ENCODE measurements at regions not wholly inside any gene's neighbourhood (a gene's known extent, or its start where the extent isn't known, plus 50 kb on each side); places are given as distances from the start of the nearest gene placed in this dataset.
A peak's percentile ranks its signal among the peaks of the same experiment; 100 is the strongest.

DNA sequence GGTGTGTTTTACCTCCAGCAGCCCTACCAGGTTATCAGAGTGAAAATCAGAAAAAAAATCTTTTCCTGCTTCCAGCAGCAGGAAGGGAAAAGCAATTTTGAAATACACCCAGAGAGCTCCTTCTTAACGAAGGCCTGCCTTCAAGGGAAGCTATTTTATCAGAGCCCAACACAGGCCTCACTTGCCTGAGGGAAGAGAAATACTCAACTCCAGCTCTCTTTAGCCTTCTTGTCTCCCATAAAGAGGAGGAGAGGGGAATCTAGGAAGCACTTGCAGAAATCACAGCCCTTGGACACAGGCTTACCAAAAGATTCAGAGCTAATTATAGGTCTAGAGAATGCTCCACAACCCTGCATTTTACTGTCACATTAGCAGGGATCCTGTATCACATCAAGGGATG lies 896.1 kb upstream of the CNTNAP5 start:
- Histone ChIP-seq H3F3A (ENCODE audit: insufficient read depth, low read depth) (no peaks in the 10 kb centered on the region), H3K4me1 (replicated peaks; ENCODE audit: insufficient read depth) (no peaks in the 10 kb centered on the region), H3K27ac (no peak overlapping the region), H4K20me1 (ENCODE audit: insufficient read depth) (no peaks in the 10 kb centered on the region), H2AFZ (no peak overlapping the region), H3K36me3 (ENCODE audit: low read depth) (no peaks in the 10 kb centered on the region), H3K27me3 (ENCODE audit: insufficient read depth, low read depth) (no peaks in the 10 kb centered on the region), H3K79me2 (ENCODE audit: low read depth) (no peaks in the 10 kb centered on the region), H3K4me3 (no peak overlapping the region), H3K9me2 (ENCODE audit: insufficient read depth) (peaks cover 4% of the 10 kb centered on the region; the same call in 1 of the 2 replicates), H3K4me2 (no peak overlapping the region), H3K9me3 (ENCODE audit: insufficient read depth, low read depth) (no peaks in the 10 kb centered on the region)
- intact Hi-C loops (cut with micrococcal nuclease; ENCODE audit: unreplicated experiment), result no loop called here
- POLR2A ChIA-PET (ENCODE audit: unreplicated experiment), result no interaction called here
- DNase-seq, result peak in 1 of 2 experiments; percentile 26
- TF ChIP-seq EZH2 (IDR thresholded peaks at IDR 0.05; ENCODE audit: low read depth), result no peak
- no peak for TF ChIP-seq CTCF (conservative IDR thresholded peaks at IDR 0.05)
- no TSS peak for BruUV-seq (replicated peaks)
- CTCF ChIA-PET, result no interaction called here

DNA sequence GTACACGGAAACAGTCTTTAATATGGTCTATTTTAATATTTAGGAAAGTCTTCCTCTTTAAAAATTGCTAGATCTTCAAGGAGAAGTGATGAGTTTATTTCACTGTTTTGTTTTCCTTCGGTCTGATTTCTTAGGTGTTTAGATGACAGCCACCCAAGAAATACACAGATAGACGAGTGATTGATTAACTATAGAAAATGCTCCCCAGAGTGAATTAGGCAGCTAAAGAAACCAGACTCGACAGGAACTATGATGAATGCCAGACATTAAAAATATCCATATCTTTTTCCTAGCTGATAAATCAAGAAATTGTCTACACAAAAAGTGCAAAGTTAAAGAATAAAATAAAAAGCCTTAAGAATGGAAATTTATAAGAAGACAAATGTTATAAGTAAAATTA lies 888.7 kb upstream of the CNTNAP5 start:
- no peaks in the 10 kb centered on the region for H3K79me2 ChIP-seq (ENCODE audit: low read depth)

DNA sequence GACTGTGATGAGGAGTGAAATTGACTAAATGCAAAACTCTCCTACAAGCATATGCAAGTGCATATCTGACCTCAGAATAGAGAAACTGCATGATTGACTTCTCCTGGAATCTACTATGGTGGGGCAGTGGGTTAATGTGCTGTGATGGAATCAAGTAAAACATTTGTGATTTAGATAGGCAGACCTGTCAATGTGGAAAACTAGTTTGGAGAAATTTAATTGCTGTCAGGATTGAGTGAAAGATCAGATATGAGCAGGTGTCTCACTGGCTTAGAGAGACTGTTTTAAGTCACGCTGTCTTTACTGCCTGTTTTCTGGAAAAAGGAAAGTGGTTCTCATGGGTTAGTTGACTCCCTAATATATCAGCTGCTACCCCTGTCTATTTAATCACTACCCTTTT lies 881.0 kb upstream of the CNTNAP5 start:
- intact Hi-C loops (cut with micrococcal nuclease; ENCODE audit: unreplicated experiment), result no loop called here

More for the DNA sequence above, 888.7 kb upstream of the CNTNAP5 start:
- CTCF ChIA-PET, result no interaction called here
- Histone ChIP-seq H3K4me3 (no peak overlapping the region), H3K4me1 (replicated peaks; ENCODE audit: insufficient read depth) (no peaks in the 10 kb centered on the region), H3K4me2 (no peak overlapping the region), H3K9me2 (ENCODE audit: insufficient read depth) (no peaks in the 10 kb centered on the region), H4K20me1 (ENCODE audit: insufficient read depth) (no peaks in the 10 kb centered on the region), H3F3A (ENCODE audit: insufficient read depth, low read depth) (no peaks in the 10 kb centered on the region), H3K27me3 (ENCODE audit: insufficient read depth, low read depth) (no peaks in the 10 kb centered on the region), H3K36me3 (ENCODE audit: low read depth) (no peaks in the 10 kb centered on the region), H3K27ac (no peak overlapping the region), H3K9me3 (ENCODE audit: insufficient read depth, low read depth) (no peaks in the 10 kb centered on the region), H2AFZ (peak overlapping the region; percentile 31; the same call in 1 of the 2 replicates)
- intact Hi-C loops (cut with micrococcal nuclease; ENCODE audit: unreplicated experiment), result no loop called here
- POLR2A ChIA-PET (ENCODE audit: unreplicated experiment), result no interaction called here
- BruUV-seq (replicated peaks), result no TSS peak
- no peak for TF ChIP-seq EZH2 (IDR thresholded peaks at IDR 0.05; ENCODE audit: low read depth)
- DNase-seq, result no peak

DNA sequence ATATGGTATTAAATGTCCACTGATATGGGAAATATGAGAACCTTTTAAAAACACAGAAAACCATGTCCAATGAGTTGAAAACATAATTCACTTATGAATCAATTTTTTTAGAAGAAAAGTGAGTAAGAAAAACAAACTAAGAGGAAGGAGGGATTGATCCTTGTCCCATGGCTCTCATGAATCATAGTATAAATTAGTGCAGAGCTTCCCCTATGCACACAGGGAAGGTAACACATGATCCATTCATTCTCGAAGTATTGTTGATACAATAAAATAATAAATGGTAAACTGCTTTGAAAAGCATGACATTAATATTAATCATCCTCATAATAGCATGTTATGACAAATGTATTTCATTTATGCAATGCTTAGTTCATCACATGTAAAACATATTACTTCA lies 872.0 kb upstream of the CNTNAP5 start:
- Histone ChIP-seq H3K9me2 (ENCODE audit: insufficient read depth) (no peaks in the 10 kb centered on the region), H3K4me1 (replicated peaks; ENCODE audit: insufficient read depth) (no peaks in the 10 kb centered on the region), H3K27ac (no peak overlapping the region), H3K79me2 (ENCODE audit: low read depth) (no peaks in the 10 kb centered on the region), H3F3A (ENCODE audit: insufficient read depth, low read depth) (no peaks in the 10 kb centered on the region), H3K36me3 (ENCODE audit: low read depth) (no peaks in the 10 kb centered on the region), H2AFZ (no peak overlapping the region), H3K27me3 (ENCODE audit: insufficient read depth, low read depth) (no peaks in the 10 kb centered on the region), H3K9me3 (ENCODE audit: insufficient read depth, low read depth) (no peaks in the 10 kb centered on the region), H3K4me3 (no peak overlapping the region), H3K4me2 (no peak overlapping the region), H4K20me1 (ENCODE audit: insufficient read depth) (no peaks in the 10 kb centered on the region)
- BruUV-seq (replicated peaks), result no TSS peak
- CTCF ChIA-PET, result no interaction called here
- DNase-seq, result no peak
- intact Hi-C loops (cut with micrococcal nuclease; ENCODE audit: unreplicated experiment), result no loop called here
- TF ChIP-seq CTCF (conservative IDR thresholded peaks at IDR 0.05) (no peak), EZH2 (IDR thresholded peaks at IDR 0.05; ENCODE audit: low read depth) (no peak)
- POLR2A ChIA-PET (ENCODE audit: unreplicated experiment), result no interaction called here

More for the DNA sequence above, 881.0 kb upstream of the CNTNAP5 start:
- H3K79me2 ChIP-seq (ENCODE audit: low read depth), result no peaks in the 10 kb centered on the region
- no peaks in the 10 kb centered on the region for H3K36me3 ChIP-seq (ENCODE audit: low read depth)
- peak overlapping the region; percentile 32; the same call in 1 of the 2 replicates for H3K4me3 ChIP-seq
- no peak for TF ChIP-seq EZH2 (IDR thresholded peaks at IDR 0.05; ENCODE audit: low read depth)
- no peaks in the 10 kb centered on the region for H3K4me1 ChIP-seq (replicated peaks; ENCODE audit: insufficient read depth)
- peak overlapping the region; percentile 62 for H3K4me2 ChIP-seq
- no peaks in the 10 kb centered on the region for H3F3A ChIP-seq (ENCODE audit: insufficient read depth, low read depth)
- no peaks in the 10 kb centered on the region for H4K20me1 ChIP-seq (ENCODE audit: insufficient read depth)
- ChIA-PET POLR2A (ENCODE audit: unreplicated experiment) (no interaction called here), CTCF (no interaction called here)
- BruUV-seq (replicated peaks), result no TSS peak
- H3K27me3 ChIP-seq (ENCODE audit: insufficient read depth, low read depth), result no peaks in the 10 kb centered on the region
- DNase-seq, result no peak
- H2AFZ ChIP-seq, result no peak overlapping the region
- H3K9me3 ChIP-seq (ENCODE audit: insufficient read depth, low read depth), result no peaks in the 10 kb centered on the region
- H3K27ac ChIP-seq, result no peak overlapping the region
- no peaks in the 10 kb centered on the region for H3K9me2 ChIP-seq (ENCODE audit: insufficient read depth)

Measured in PC-9 (cell line).